NCI-H82 treated with DMSO at 0.1 percent for 48 hours (cell line): ENCODE measurements at regions not wholly inside any gene's neighbourhood (a gene's known extent, or its start where the extent isn't known, plus 50 kb on each side); places are given as distances from the start of the nearest gene placed in this dataset.

Source experiments
- DNase-seq: peaks from one replicate; lab custom pipeline; 2025; ENCODE audit not compliant: unreplicated experiment; lab: John Stamatoyannopoulos, UW

- DNase-seq, result no peak
Measured at GRCh38 chr3:187971629-187972028, 182.3 kb upstream of the LPP start.

- no peak for DNase-seq
Measured at GRCh38 chr3:187972454-187972853, 181.5 kb upstream of the LPP start.

- no peak for DNase-seq
Measured at GRCh38 chr3:187973977-187974870, 179.7 kb upstream of the LPP start.

GRCh38 chr3:187974871-187975271 is 179.1 kb upstream of the LPP start:
- DNase-seq, result no peak

GRCh38 chr3:187975561-187976364 is 178.2 kb upstream of the LPP start:
- DNase-seq, result no peak

- no peak for DNase-seq
Measured at GRCh38 chr3:187976365-187976900, 177.5 kb upstream of the LPP start.

GRCh38 chr3:187977659-187978058 is 176.3 kb upstream of the LPP start:
- DNase-seq, result no peak

GRCh38 chr3:187978433-187979011 is 175.4 kb upstream of the LPP start:
- no peak for DNase-seq

- DNase-seq, result no peak
Measured at GRCh38 chr3:187979564-187979963, 174.4 kb upstream of the LPP start.

- DNase-seq, result no peak
Measured at GRCh38 chr3:187980861-187981260, 173.1 kb upstream of the LPP start.

GRCh38 chr3:187982142-187982541 is 171.8 kb upstream of the LPP start:
- no peak for DNase-seq

- DNase-seq, result no peak
Measured at GRCh38 chr3:187983484-187984124, 170.4 kb upstream of the LPP start.

GRCh38 chr3:187985647-187986046 is 168.3 kb upstream of the LPP start:
- DNase-seq, result no peak

GRCh38 chr3:187986514-187986934 is 167.4 kb upstream of the LPP start:
- no peak for DNase-seq

GRCh38 chr3:187987187-187987586 is 166.8 kb upstream of the LPP start:
- no peak for DNase-seq

GRCh38 chr3:187987924-187988323 is 166.0 kb upstream of the LPP start:
- DNase-seq, result no peak

GRCh38 chr3:187989575-187990153 is 164.3 kb upstream of the LPP start:
- no peak for DNase-seq

- no peak for DNase-seq
Measured at GRCh38 chr3:187992609-187993008, 161.3 kb upstream of the LPP start.

GRCh38 chr3:187994221-187995042 is 159.5 kb upstream of the LPP start:
- no peak for DNase-seq

GRCh38 chr3:187995043-187995400 is 158.9 kb upstream of the LPP start:
- no peak for DNase-seq
